ENCODE measurements at regions not wholly inside any gene's neighbourhood (a gene's known extent, or its start where the extent isn't known, plus 50 kb on each side); places are given as distances from the start of the nearest gene placed in this dataset.

DNA sequence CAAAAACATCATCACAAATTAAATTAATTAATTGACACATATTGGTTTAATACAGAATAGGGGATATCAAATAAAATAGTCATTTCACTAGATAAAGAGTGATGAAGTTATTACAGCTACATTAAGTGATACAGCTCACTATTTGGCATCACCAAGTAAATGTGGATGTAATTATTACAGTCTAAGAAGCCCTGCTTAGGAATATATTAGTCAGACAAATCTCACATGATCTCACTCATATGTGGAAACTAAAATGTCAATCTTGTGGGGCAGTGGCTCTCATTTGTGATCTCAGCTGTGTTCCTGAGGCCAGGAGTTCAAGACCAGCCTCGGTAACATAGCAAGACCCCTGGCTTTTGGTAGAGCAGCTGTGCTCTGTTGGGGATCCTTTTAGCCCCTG, 233.4 kb upstream of the RGMB start (continued):
- no peak for TF ChIP-seq SIRT6 (IDR thresholded peaks at IDR 0.05; ENCODE audit: low read length)
- TF ChIP-seq CTBP2 (IDR thresholded peaks at IDR 0.05; ENCODE audit: borderline replicate concordance, insufficient read depth, insufficient read length, low read length) = no peak

All from H1 (cell line).